ENCODE measurements at regions not wholly inside any gene's neighbourhood (a gene's known extent, or its start where the extent isn't known, plus 50 kb on each side); places are given as distances from the start of the nearest gene placed in this dataset.

- no peak for DNase-seq (ENCODE audit: low spot score)
- POLR2A ChIA-PET (ENCODE audit: low non-redundant PET) = no interaction called here
- no peak for TF ChIP-seq CTCF (conservative IDR thresholded peaks at IDR 0.05; ENCODE audit: low read depth)
- H3K27ac ChIP-seq = peak overlapping the region; percentile 78
- CTCF ChIA-PET = no interaction called here
These were observed 158.8 kb upstream of the TBL1XR1 start for GRCh38 chr3:177356113-177356512.

DNA sequence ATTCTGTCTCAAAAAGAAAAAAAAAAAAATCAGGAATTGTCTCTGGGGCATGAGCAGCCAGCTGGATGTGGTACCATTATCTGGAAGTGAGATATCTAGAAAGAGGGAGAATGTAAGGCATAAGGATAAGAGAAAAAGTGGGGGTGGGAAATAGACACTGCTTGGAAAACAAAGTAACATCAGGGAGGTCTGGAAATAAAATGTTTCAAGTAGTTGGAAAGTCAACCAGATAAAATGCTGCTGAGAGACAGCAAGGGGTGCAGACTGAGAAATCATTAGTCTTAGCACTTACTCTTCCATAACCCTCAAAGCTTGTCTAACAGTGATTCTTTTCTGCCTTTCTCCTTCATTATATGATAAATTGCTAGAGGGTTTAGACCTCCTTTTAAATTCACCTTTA lies 159.7 kb upstream of the TBL1XR1 start:
- ChIA-PET POLR2A (ENCODE audit: low non-redundant PET) (no interaction called here), CTCF (interaction anchor here (0.6 to 1.0 kb wide), 4 partner anchors 13 to 344 kb away, joined by 3 to 5 read pairs (median 4); no protein-coding TSS in a partner anchor)
- TF ChIP-seq CTCF (conservative IDR thresholded peaks at IDR 0.05; ENCODE audit: low read depth) = no peak
- peak overlapping the region; percentile 78 for H3K27ac ChIP-seq
- no peak for DNase-seq (ENCODE audit: low spot score)

DNA sequence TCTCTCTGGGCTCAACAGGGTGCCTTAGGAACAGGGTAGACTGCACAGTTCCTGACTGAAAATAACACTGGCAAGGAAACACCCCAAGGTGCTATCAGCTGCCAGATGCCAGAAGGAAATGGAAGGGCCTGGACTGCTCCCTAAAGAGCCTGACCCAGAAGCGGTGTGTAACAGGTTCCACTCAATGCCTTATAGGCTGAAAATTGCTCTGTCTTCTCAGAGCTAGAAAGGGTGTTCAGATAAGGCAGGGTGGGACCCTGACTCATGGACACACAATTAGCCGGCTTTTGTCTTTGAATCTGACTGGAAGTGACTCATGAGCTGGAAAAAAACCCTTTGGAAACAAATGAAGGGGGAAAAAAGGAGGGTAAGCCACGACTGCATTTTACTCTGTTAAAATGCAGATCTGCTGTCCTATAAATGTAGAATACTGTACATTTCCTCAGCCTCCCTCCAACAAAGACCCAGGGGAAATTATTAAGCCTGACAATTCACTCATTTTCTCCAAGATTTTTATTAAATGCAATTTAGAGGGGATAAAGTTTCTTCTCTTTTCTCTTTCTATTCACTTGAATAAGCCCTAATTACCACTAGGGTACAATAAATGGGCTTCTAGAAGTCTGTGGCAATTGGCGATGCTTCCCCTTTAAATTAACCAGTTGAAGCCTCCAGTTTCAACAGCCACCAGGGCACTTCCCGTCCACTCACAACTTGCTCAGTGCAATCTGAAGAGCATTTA lies 160.2 kb upstream of the TBL1XR1 start:
- H3K27ac ChIP-seq = peak overlapping the region; percentile 78
- no peak for TF ChIP-seq CTCF (conservative IDR thresholded peaks at IDR 0.05; ENCODE audit: low read depth)
- DNase-seq (ENCODE audit: low spot score) = peak; percentile 94
- ChIA-PET POLR2A (ENCODE audit: low non-redundant PET) (interaction anchor here (0.5 kb wide), 1 partner anchor 138 kb away, joined by 5 read pairs; no protein-coding TSS in a partner anchor), CTCF (interaction anchor here (0.6 to 1.0 kb wide), 4 partner anchors 44 to 997 kb away, joined by 3 to 4 read pairs (median 4); no protein-coding TSS in a partner anchor)

DNA sequence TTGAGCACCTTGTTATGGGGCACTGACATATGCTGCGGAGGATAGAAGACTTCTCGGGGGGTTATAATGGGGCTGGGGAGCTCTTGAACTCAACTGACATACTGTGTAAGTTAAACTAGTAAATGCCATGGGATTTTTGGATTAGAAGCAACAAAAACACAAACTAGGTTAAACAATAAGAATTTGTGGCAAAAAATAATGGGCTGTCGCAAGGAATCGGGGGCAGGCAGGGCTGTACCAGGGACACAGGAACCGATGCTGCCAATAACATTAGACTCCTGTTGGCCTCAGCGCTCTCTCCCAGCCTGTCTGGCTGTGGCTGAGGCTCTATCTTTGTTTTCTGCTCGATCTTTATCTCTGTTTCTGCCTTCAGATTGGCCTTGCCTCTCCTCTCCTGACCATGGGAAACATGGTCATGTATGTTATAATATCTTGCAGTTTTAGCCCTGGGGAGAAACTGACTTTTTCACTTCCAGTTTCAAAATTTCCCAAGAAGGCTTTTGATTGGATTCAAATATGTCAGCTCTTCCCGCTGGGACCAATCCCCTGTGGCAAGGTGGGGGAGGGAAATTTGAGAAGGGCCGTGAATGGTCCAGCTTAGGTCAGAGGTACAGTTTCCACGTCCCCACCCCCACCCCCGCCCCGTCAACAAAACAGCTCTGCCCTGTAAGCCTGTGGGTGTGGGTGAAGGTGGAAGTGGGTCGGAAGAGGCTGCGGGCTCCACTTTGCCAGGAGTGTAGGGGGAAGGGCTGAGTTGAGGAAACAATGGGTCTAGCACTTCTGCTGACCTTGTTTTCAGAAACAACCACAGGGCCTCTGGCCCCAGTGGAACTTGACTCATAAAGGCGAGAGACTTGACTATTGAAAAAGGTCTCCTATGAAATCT lies 161.1 kb upstream of the TBL1XR1 start:
- CTCF ChIA-PET = interaction anchor here (0.6 to 0.7 kb wide), 3 partner anchors 308 to 996 kb away, joined by 3 to 4 read pairs (median 4); no protein-coding TSS in a partner anchor
- no peak for TF ChIP-seq CTCF (conservative IDR thresholded peaks at IDR 0.05; ENCODE audit: low read depth)
- POLR2A ChIA-PET (ENCODE audit: low non-redundant PET) = no interaction called here
- H3K27ac ChIP-seq = peak overlapping the region; percentile 78
- peak; percentile 59 for DNase-seq (ENCODE audit: low spot score)

DNA sequence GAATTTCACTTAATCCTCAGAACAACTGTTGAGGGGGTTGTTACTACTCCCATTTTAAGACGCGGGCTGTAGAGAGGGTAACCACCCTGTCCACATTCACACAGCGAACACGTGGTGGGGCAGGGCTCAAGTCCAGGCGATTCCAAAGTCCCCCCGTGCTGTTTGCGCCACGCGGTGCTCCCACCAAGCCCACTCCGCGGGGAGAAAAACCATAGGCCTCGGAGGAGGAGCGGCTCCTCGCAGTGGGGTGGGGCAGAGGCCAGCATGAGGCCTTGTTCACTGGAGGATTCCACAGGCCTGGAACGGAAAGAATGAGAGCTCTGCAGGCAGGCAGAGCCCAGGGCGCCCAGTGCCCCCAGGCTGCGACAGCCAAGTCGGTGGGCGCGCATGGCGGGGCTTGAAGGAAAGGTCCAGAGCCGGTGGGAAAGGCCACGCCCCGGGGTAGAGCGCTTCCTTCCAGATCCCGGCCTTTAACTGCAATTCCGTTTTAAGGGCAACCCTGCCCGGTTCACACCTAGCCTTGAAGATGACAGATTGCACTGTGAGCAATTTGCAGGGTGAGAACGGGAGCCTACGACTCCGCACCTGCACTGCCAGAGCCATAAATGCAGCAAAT lies 161.8 kb upstream of the TBL1XR1 start:
- peak overlapping the region; percentile 78 for H3K27ac ChIP-seq
- no peak for TF ChIP-seq CTCF (conservative IDR thresholded peaks at IDR 0.05; ENCODE audit: low read depth)
- peak; percentile 48 for DNase-seq (ENCODE audit: low spot score)
- CTCF ChIA-PET = interaction anchor here (0.6 to 1.2 kb wide), 2 partner anchors 238 to 309 kb away, joined by 4 read pairs; no protein-coding TSS in a partner anchor
- POLR2A ChIA-PET (ENCODE audit: low non-redundant PET) = no interaction called here

Measured in RWPE1 (cell line).